ENCODE measurements at regions not wholly inside any gene's neighbourhood (a gene's known extent, or its start where the extent isn't known, plus 50 kb on each side); places are given as distances from the start of the nearest gene placed in this dataset.

- no peak for TF ChIP-seq CTCF (IDR thresholded peaks at IDR 0.05; ENCODE audit: borderline replicate concordance, insufficient read depth, low read depth, low read length)
- H3K4me3 ChIP-seq (ENCODE audit: low read depth, low read length), result no peak overlapping the region
Measured at GRCh38 chr1:30169269-30169668, 554.1 kb downstream of the MATN1 start.

- no peak for TF ChIP-seq CTCF (IDR thresholded peaks at IDR 0.05; ENCODE audit: borderline replicate concordance, insufficient read depth, low read depth, low read length)
- H3K4me3 ChIP-seq (ENCODE audit: low read depth, low read length), result no peak overlapping the region
Measured at GRCh38 chr1:30166174-30166573, 557.2 kb downstream of the MATN1 start.

DNA sequence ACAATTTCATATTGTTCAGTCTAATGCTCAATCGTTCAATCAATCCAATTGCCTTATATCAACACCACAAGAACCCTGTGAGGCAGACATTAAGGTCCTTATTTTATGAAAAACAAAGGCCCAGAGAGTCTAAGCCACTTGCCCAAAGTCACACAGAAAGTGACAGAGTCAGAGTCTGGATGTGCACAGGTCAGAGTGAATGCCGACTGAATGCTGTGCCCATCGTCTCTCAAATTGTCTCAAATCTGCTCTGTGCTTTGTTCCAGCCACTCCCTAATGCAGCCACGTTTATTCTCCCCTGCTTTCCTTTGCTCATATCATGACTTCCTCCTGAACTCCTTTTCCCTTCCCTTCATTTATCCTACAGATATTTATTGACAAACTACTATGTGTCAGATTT, 558.3 kb downstream of the MATN1 start:
- no peak overlapping the region for H3K4me3 ChIP-seq (ENCODE audit: low read depth, low read length)
- no peak for TF ChIP-seq CTCF (IDR thresholded peaks at IDR 0.05; ENCODE audit: borderline replicate concordance, insufficient read depth, low read depth, low read length)

DNA sequence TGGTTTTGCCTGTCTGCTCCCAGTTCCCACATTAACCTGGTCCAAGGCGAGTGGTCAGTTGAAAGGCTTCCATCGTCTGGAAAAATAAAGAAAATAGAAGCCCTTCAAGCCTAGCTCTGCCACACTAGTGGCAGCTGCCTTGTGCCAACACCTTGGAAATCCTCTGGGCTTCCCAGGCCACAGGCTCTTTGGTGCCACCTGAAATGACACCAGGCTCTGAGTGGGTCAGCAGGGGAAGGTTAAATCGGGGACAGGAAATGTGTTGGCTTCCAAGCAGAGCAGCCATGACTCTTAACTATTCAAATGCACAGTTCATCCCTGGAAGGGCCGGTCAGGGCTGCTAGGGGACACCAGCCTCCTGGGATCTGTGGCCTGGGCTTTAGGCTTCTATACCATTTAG, 558.7 kb downstream of the MATN1 start:
- TF ChIP-seq CTCF (IDR thresholded peaks at IDR 0.05; ENCODE audit: borderline replicate concordance, insufficient read depth, low read depth, low read length), result no peak
- H3K4me3 ChIP-seq (ENCODE audit: low read depth, low read length), result no peak overlapping the region

DNA sequence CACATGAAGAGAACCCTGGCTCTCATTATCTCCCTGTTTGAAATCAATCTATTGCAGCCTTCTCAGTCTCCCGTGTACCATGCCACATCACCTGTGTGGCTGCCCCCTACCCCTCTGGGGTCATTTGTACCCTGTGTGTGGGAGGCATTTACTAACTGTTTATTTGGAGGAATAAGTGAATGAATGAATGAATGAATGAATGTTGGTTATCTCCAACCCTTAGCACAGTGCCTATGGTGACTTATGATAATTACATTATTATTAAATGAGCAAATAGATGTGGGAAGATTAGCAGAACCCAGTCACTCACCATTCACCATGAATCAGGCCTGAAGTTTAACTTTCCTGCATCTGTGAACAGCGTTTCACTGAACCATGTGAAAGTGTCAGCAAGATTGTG, 560.8 kb downstream of the MATN1 start:
- no peak for TF ChIP-seq CTCF (IDR thresholded peaks at IDR 0.05; ENCODE audit: borderline replicate concordance, insufficient read depth, low read depth, low read length)
- H3K4me3 ChIP-seq (ENCODE audit: low read depth, low read length), result no peak overlapping the region

- no peak overlapping the region for H3K4me3 ChIP-seq (ENCODE audit: low read depth, low read length)
- no peak for TF ChIP-seq CTCF (IDR thresholded peaks at IDR 0.05; ENCODE audit: borderline replicate concordance, insufficient read depth, low read depth, low read length)
Measured at GRCh38 chr1:30161953-30162352, 561.4 kb downstream of the MATN1 start.

DNA sequence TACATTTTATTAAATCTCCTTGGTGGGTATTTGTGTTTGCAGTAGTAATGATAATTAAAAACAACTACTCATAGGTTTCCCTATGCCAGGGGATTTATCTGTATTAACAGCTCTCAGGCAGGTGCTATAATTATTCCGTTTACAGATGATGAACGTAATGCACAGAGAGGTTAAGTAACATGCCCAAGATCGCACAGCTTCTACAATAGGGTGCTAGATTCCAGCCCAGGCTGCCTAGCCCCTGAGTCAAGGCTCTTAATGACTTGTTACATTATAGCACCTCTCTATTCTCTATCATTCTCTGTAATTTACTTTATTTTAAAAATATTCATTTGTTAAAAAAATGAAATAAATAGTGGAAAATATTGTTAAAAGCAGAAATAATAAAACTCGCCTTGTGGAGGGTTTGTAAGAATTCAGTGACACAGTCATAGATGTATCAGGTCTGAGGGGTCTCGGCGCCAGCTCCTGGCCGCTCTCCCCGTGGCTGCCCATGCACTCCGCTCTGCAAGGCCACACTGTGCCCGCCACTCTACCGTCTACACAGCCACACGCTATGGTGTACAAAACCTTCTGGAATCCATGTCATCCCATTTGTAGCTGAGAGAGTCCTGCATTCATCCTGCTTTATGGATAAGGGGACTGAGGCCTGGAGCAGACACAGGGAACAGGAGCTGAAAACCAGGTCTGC, 562.2 kb downstream of the MATN1 start:
- H3K4me3 ChIP-seq (ENCODE audit: low read depth, low read length), result no peak overlapping the region
- TF ChIP-seq CTCF (IDR thresholded peaks at IDR 0.05; ENCODE audit: borderline replicate concordance, insufficient read depth, low read depth, low read length), result no peak

Data from GM12875 (cell line).